Spinal cord (tissue), 9 donors: ENCODE measurements at regions not wholly inside any gene's neighbourhood (a gene's known extent, or its start where the extent isn't known, plus 50 kb on each side); places are given as distances from the start of the nearest gene placed in this dataset.
"Not testable (repeated sequence)": the region's sequence is repeated elsewhere in the genome, so short reads cannot be mapped to it uniquely, and the experiment has no call there.

Experiments
- DNase-seq, 6 donors: peaks; one replicate each; pipeline versions ENCODE4 v3.0.0 to v3.0.0-alpha.2; 2013 to 2015; ENCODE audit warnings: low spot score in 6 of 6, low read depth in 4 of 6
- H3K27ac ChIP-seq: one replicate; pipeline ENCODE4 v1.5.1; 2013; ENCODE audit warnings: low read depth, low read length, control low read depth
- H3K27me3 ChIP-seq: one replicate; pipeline ENCODE4 v1.6.1; 2013; ENCODE audit warnings: low read length; ENCODE audit not compliant: control insufficient read depth, insufficient read depth
- H3K36me3 ChIP-seq: one replicate; pipeline ENCODE4 v1.6.1; 2013; ENCODE audit warnings: low read length; ENCODE audit not compliant: control insufficient read depth, insufficient read depth
- H3K4me1 ChIP-seq: one replicate; pipeline ENCODE4 v1.6.1; 2013; ENCODE audit warnings: low read length; ENCODE audit not compliant: control insufficient read depth, insufficient read depth
- H3K4me3 ChIP-seq: one replicate; pipeline ENCODE4 v1.5.1; 2013; ENCODE audit warnings: low read depth, low read length, control low read depth
- H3K9me3 ChIP-seq: one replicate; pipeline ENCODE4 v1.6.1; 2013; ENCODE audit warnings: low read length; ENCODE audit not compliant: control insufficient read depth, insufficient read depth
- WGBS: methylation state at CpG from one replicate; pipeline ENCODE4 v1.1.5; 2013; ENCODE audit warnings: missing lambda C conversion rate; ENCODE audit not compliant: insufficient coverage; 5-methylcytosine and 5-hydroxymethylcytosine counted together
- donor health status: healthy.

DNA sequence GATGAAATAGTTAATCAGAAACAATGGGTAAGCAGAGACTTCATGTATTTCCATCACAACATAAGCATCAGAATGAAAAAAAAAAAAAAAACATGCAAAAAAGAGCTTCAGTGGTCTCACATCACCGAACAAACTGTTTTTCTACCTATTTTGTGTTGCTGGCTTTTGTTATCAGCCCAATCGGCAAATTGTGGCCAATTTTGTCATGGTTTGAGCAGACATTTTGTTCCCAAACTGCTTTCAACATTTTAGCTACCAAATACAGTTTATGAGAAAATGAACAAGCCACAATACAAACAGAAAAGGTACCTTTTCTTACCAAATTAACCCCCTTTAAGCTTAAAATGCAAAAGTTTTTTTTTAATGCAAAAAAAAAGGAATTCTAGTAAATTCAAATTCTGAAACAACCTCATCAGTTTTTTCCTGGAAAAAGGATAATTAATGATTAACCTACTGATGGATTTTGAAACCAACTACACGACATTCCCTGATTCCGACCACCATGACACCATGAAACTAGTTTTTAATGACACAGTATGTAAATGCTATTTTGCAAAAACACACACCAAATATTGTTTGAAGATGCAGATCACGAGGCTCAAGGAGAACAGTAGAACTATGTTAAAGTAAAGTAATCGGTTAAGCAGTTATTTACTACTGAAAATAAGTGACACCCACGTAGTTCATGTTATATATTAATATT lies 316.7 kb downstream of the BCL2L11 start:
- not testable (repeated sequence) for DNase-seq, H3K27ac ChIP-seq, H3K4me1 ChIP-seq, H3K27me3 ChIP-seq, H3K9me3 ChIP-seq, H3K36me3 ChIP-seq, H3K4me3 ChIP-seq
- no CpG with 5 or more reads among the region's 7 CpGs for WGBS

DNA sequence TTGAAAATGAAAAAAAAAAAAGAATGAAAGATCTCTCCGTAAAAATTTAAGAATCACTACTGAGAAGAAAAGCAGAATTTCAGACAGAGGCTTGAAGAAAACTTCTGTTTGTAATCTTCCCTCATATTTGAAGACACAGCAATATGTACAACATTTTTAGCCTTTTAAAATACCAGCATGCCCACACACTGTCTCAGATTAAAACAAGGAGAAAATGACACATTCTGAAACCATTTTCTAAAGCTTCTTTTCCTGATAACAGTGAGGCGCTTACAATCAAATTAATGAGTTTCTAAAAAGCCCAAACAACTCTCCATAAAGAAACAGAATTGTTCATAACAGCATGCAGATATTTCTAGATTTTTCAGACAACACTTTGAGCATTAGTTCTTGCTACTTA lies 317.4 kb downstream of the BCL2L11 start:
- not testable (repeated sequence) for H3K27ac ChIP-seq, H3K4me1 ChIP-seq, DNase-seq, H3K36me3 ChIP-seq, H3K4me3 ChIP-seq, H3K27me3 ChIP-seq, H3K9me3 ChIP-seq
- no CpG with 5 or more reads among the region's 2 CpGs for WGBS

DNA sequence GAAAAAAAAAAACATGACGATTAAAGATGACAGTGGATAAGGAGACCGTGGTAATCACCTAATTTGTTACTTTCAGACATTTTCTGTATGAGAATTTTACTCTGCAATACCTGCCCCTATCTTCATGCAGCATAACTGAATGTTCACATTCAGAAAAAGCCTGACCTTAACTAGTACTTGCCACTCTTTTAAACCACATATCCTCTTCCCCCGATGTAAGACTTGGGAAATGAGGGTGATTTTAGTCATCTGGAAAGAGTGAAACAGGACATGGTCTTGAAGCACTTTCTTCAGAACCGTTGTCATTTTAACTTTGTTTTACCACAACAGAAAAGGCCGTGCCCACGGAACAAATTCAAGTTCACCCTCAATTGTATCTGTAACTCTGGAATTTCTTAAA lies 318.5 kb downstream of the BCL2L11 start:
- H3K9me3 ChIP-seq, H3K4me3 ChIP-seq, H3K27ac ChIP-seq, H3K4me1 ChIP-seq, DNase-seq, H3K36me3 ChIP-seq, H3K27me3 ChIP-seq: not testable (repeated sequence)
- WGBS, result no CpG with 5 or more reads among the region's 6 CpGs

DNA sequence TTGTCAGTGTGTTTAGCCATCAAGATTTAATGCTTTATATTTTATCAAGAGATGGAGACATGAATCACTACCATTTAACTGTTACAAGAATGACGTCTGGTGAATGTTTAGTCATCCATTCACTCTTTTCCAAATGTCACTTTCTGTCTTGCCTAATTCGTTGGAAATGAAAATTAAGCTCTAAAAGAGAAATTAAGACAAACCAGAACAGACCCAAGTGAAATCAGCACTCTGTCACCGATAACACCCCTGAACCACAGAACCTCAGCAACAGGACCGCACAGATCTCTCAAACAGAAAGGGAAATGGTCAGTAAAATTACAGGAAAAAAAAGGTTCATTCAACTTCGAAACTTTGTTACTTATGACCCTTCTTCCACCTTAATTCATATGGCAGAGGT lies 320.9 kb downstream of the BCL2L11 start:
- not testable (repeated sequence) for H3K4me3 ChIP-seq, H3K27me3 ChIP-seq, DNase-seq, H3K27ac ChIP-seq, H3K9me3 ChIP-seq, H3K4me1 ChIP-seq, H3K36me3 ChIP-seq
- no CpG with 5 or more reads among the region's 5 CpGs for WGBS

DNA sequence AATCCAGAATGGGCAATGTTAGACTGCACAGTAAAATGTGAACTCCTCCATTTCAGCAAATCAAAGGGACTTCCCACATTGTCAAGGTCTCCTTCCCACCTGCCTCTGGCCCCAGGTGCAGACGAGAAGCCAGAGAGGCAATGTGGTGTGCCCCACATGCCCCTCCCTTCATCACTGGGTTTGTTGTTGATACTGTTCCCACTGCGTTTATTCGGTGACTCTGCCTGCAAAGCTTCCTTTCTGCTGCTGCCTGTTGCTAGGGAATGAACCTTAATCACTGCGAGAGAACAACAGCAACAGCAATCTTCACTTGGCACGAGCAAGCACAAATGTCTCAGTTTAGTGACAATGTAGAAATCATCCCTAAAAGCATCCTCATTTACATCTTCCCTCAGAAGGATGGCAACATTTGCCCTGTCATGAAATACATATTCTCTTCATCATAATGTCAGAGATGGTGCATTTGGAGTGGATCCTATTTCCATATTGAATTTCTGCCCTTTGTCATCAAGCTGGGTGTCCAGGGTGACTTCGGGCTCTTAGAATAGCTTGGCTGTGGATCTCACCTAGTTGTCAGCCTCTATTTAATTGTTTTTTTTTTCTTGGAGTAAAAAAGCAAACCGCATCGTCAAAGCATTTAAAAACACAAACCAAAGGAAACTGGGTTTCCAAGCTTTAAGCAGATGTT lies 322.2 kb downstream of the BCL2L11 start:
- WGBS, result no CpG with 5 or more reads among the region's 8 CpGs
- H3K27ac ChIP-seq, DNase-seq, H3K4me1 ChIP-seq, H3K36me3 ChIP-seq, H3K4me3 ChIP-seq, H3K27me3 ChIP-seq, H3K9me3 ChIP-seq: not testable (repeated sequence)

DNA sequence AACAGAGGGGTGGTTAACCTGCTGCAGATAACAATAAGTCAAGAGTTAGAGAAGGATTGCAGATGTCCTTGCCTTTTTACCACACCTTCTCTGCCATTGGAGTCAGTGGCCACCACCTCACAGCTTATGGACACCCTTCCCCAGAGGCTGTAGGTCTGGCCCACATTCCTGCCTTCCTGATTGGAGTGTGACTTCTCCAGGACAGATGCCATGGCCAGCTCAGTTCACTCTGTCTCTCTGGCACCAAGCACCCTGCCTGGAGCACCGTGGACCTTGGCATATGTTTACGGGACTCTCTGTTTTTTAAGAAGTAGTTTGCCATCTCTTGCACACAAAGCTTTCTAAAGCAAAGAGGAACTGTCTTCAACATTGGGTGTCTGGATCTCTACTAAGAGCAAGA lies 323.8 kb downstream of the BCL2L11 start:
- H3K36me3 ChIP-seq, H3K4me3 ChIP-seq, H3K27me3 ChIP-seq, H3K9me3 ChIP-seq, DNase-seq, H3K4me1 ChIP-seq, H3K27ac ChIP-seq: not testable (repeated sequence)
- no CpG with 5 or more reads among the region's 2 CpGs for WGBS

DNA sequence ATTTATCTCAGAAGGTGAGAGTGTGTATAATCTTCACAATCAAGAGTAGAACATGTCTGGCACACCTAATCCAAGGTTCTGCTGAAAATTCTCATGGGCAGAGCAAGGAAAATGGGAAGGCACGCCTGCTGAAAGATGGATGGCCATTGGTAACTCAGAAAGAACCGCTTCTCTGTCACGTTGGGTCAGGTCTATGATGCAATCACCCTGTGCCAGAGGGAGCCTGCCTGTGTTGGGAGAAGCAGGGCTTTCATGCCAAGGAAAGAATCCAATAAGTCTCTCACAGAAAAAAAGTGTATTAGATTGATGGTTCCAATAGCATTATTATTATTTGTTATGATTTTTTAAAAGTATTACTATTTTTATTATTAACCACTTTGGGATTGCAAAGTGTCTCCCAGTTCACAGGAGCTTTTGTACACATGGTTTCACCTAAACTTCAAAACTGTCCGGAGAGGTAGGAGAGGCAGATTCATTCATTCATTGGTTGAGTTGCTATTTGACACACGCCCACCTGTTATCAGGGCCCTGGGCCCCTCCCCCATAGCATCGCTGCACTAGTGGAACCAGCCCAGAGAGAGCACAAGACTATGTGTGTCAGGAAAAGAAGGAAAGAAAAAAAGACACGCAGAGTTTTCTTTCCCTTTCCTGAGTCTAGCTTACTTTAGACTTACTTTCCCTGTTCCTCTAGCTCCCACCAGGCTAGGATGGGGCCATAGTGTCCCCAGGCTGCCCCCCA lies 324.6 kb downstream of the BCL2L11 start:
- H3K9me3 ChIP-seq, H3K36me3 ChIP-seq, H3K4me1 ChIP-seq, H3K27ac ChIP-seq, H3K27me3 ChIP-seq, DNase-seq, H3K4me3 ChIP-seq: not testable (repeated sequence)
- WGBS, result no CpG with 5 or more reads among the region's 7 CpGs

DNA sequence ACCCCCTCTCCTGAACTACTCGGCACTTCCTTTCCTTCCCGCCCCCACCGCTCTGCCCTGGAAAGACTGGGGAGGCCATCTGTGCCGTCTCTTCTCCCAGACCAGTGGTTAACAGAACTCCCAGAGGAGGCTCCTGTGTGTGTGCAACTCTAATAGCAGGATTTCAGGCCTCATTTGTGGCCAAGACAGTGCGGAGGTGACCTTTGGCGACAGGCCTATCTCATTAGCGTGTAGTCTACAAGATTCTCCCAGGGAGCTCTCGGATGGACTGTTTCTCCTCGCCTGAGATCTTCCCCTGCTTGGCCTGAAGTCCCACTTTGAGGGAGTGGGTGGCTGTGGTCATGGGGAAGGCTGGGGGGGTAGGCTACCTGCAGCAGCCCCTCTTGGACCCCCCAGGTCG lies 325.2 kb downstream of the BCL2L11 start:
- not testable (repeated sequence) for H3K4me3 ChIP-seq, H3K36me3 ChIP-seq, H3K27me3 ChIP-seq, DNase-seq, H3K27ac ChIP-seq, H3K4me1 ChIP-seq, H3K9me3 ChIP-seq
- WGBS, result no CpG with 5 or more reads among the region's 10 CpGs

DNA sequence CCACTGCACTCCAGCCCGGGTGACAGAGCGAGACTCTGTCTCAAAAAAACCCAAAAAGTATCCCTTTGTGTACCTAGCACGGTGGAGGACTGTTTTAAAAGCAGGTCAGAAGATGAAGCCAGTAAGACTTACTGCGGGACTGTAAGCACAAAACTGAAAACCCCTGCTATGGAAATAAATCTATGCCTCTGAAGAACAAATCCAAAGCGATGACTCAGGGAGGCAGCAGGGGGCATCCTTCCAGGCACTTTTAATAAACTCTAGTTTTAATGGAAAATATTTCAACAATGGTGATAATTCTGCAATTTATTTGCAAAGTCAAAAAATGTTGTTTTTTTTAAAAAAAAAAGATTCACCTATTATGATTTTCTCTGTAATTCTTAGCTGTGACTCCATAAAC lies 326.8 kb downstream of the BCL2L11 start:
- H3K27ac ChIP-seq, H3K36me3 ChIP-seq, H3K4me3 ChIP-seq, DNase-seq, H3K27me3 ChIP-seq, H3K9me3 ChIP-seq, H3K4me1 ChIP-seq: not testable (repeated sequence)
- no CpG with 5 or more reads among the region's 5 CpGs for WGBS

DNA sequence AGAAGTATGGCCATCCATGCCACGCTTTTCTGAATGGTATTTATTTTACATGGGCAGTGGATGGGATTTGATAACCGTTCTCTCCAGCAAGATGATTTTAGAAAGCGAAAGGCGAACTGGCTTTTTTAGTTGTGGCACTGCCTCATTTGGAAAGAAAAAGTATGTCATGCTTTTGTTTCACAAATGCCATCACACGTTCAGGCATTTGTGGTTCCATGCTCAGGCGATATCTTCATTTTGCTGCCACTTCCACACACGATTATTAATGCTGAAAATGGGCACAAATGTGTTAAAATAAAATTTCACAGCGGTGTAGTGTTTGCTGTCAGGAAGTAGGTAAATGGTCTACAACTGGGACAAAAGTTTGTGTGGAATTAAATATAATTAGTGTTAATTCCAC lies 328.1 kb downstream of the BCL2L11 start:
- not testable (repeated sequence) for H3K4me3 ChIP-seq, H3K36me3 ChIP-seq, H3K9me3 ChIP-seq, H3K27ac ChIP-seq, H3K4me1 ChIP-seq, DNase-seq, H3K27me3 ChIP-seq
- no CpG with 5 or more reads among the region's 8 CpGs for WGBS
